GM13976 (cell line): ENCODE measurements at regions not wholly inside any gene's neighbourhood (a gene's known extent, or its start where the extent isn't known, plus 50 kb on each side); places are given as distances from the start of the nearest gene placed in this dataset.

Source experiments
- DNase-seq: peaks from one replicate; pipeline ENCODE4 v3.0.0; 2012; ENCODE audit warnings: low spot score
- CTCF ChIP-seq: IDR thresholded peaks from 2 replicates; pipeline ENCODE4 v1.5.1; 2012; ENCODE audit warnings: borderline replicate concordance, mild to moderate bottlenecking; ENCODE audit not compliant: insufficient read depth; ENCODE audit errors: extremely low read depth, missing control alignments, control extremely low read depth
- in situ Hi-C: fragments of 300-500 bp; cut with MboI; formaldehyde crosslinking; loops from one replicate; pipeline ENCODE4 v1.12.0; 2022; ENCODE audit warnings: low sequenced_read_pairs, mixed read lengths, inconsistent platforms; ENCODE audit not compliant: unreplicated experiment

- in situ Hi-C loops: no loop called here
- DNase-seq: no peak
- no peak for TF ChIP-seq CTCF
Measured at GRCh38 chr18:22088029-22088428, 81.4 kb upstream of the GATA6 start.

GRCh38 chr18:22088996-22089640, 80.3 kb upstream of the GATA6 start:
- no peak for TF ChIP-seq CTCF
- in situ Hi-C loops: no loop called here
- DNase-seq: no peak

GRCh38 chr18:22091341-22091740, 78.0 kb upstream of the GATA6 start:
- in situ Hi-C loops: no loop called here
- DNase-seq: no peak
- no peak for TF ChIP-seq CTCF

- in situ Hi-C loops: no loop called here
- TF ChIP-seq CTCF: no peak
- DNase-seq: no peak
Measured at GRCh38 chr18:22093731-22094357, 75.5 kb upstream of the GATA6 start.

GRCh38 chr18:22094358-22094734, 75.0 kb upstream of the GATA6 start:
- DNase-seq: no peak
- no peak for TF ChIP-seq CTCF
- in situ Hi-C loops: no loop called here

GRCh38 chr18:22098563-22098989, 70.8 kb upstream of the GATA6 start:
- in situ Hi-C loops: no loop called here
- no peak for TF ChIP-seq CTCF
- no peak for DNase-seq

GRCh38 chr18:22099925-22100324, 69.5 kb upstream of the GATA6 start:
- in situ Hi-C loops: no loop called here
- no peak for DNase-seq
- TF ChIP-seq CTCF: no peak
